SKM-1 (cell line): ENCODE measurements at regions not wholly inside any gene's neighbourhood (a gene's known extent, or its start where the extent isn't known, plus 50 kb on each side); places are given as distances from the start of the nearest gene placed in this dataset.
A peak's percentile ranks its signal among the peaks of the same experiment; 100 is the strongest.

ENCODE experiments used
- DNase-seq: peaks from one replicate; lab custom pipeline; 2025; ENCODE audit not compliant: unreplicated experiment; lab: John Stamatoyannopoulos, UW

GRCh38 chr2:13576406-13577036, 859.8 kb downstream of the TRIB2 start:
- DNase-seq, result no peak

GRCh38 chr2:13578547-13578946, 861.8 kb downstream of the TRIB2 start:
- no peak for DNase-seq

- no peak for DNase-seq
These were observed 864.7 kb downstream of the TRIB2 start for GRCh38 chr2:13581471-13581870.

- no peak for DNase-seq
These were observed 866.9 kb downstream of the TRIB2 start for GRCh38 chr2:13583609-13584008.

GRCh38 chr2:13584020-13584419, 867.3 kb downstream of the TRIB2 start:
- DNase-seq, result no peak

GRCh38 chr2:13585732-13586131, 869.0 kb downstream of the TRIB2 start:
- DNase-seq, result no peak

- no peak for DNase-seq
These were observed 879.5 kb downstream of the TRIB2 start for GRCh38 chr2:13596233-13596632.

GRCh38 chr2:13597176-13597575, 880.4 kb downstream of the TRIB2 start:
- no peak for DNase-seq

GRCh38 chr2:13601506-13601905, 884.8 kb downstream of the TRIB2 start:
- no peak for DNase-seq

GRCh38 chr2:13604951-13605661, 888.4 kb downstream of the TRIB2 start:
- no peak for DNase-seq

GRCh38 chr2:13607139-13607538, 890.4 kb downstream of the TRIB2 start:
- DNase-seq, result peak; percentile 5

- no peak for DNase-seq
These were observed 895.2 kb downstream of the TRIB2 start for GRCh38 chr2:13611939-13612338.

GRCh38 chr2:13616059-13616458, 899.3 kb downstream of the TRIB2 start:
- no peak for DNase-seq

- DNase-seq, result no peak
These were observed 899.9 kb downstream of the TRIB2 start for GRCh38 chr2:13616616-13617015.

GRCh38 chr2:13628122-13628521, 911.4 kb downstream of the TRIB2 start:
- DNase-seq, result no peak

- no peak for DNase-seq
These were observed 921.4 kb downstream of the TRIB2 start for GRCh38 chr2:13638181-13638580.

GRCh38 chr2:13649918-13650317, 933.2 kb downstream of the TRIB2 start:
- no peak for DNase-seq

GRCh38 chr2:13650586-13651180, 933.9 kb downstream of the TRIB2 start:
- DNase-seq, result no peak

GRCh38 chr2:13651684-13652131, 935.0 kb downstream of the TRIB2 start:
- no peak for DNase-seq

- DNase-seq, result no peak
These were observed 936.0 kb downstream of the TRIB2 start for GRCh38 chr2:13652531-13653313.

- DNase-seq, result no peak
These were observed 937.7 kb downstream of the TRIB2 start for GRCh38 chr2:13654416-13654815.

- DNase-seq, result no peak
These were observed 943.5 kb downstream of the TRIB2 start for GRCh38 chr2:13660231-13660630.
